ENCODE measurements at regions not wholly inside any gene's neighbourhood (a gene's known extent, or its start where the extent isn't known, plus 50 kb on each side); places are given as distances from the start of the nearest gene placed in this dataset.
A peak's percentile ranks its signal among the peaks of the same experiment; 100 is the strongest.

- TF ChIP-seq CTCF (conservative IDR thresholded peaks at IDR 0.05; ENCODE audit: low read depth in 2 of 2) (peak; percentile 49 to 61), EZH2phosphoT487 (IDR thresholded peaks at IDR 0.05; ENCODE audit: unreplicated experiment) (no peak), REST (IDR thresholded peaks at IDR 0.05; ENCODE audit: unreplicated experiment) (no peak), EZH2 (IDR thresholded peaks at IDR 0.05; ENCODE audit: low read depth, unreplicated experiment) (no peak), CREB1 (CRISPR knock-in tag; IDR thresholded peaks at IDR 0.05; ENCODE audit: low read depth) (no peak), POLR2AphosphoS5 (IDR thresholded peaks at IDR 0.05; ENCODE audit: low read depth) (no peak), ETS1 (IDR thresholded peaks at IDR 0.05) (no peak), STAT1 (IDR thresholded peaks at IDR 0.05; ENCODE audit: unreplicated experiment) (no peak)
Measured at GRCh38 chr5:29001666-29002065, 1963.3 kb upstream of the CDH9 start.

Measured in GM23338 (cell line).